Activated T-cell treated with anti-CD3 and anti-CD28 coated beads, Interleukin-2, amount 50 U/mL, for 72 hours (primary cell): ENCODE measurements at regions not wholly inside any gene's neighbourhood (a gene's known extent, or its start where the extent isn't known, plus 50 kb on each side); places are given as distances from the start of the nearest gene placed in this dataset.

Source experiments
- ATAC-seq, 2 donors: fragments of 150-1000 bp; cut with Tn5 transposase; replicated peaks in 1 of 2; 2 replicates each; pipeline ENCODE4 v1.10.0; 2021; ENCODE audit warnings: moderate library complexity in 2 of 2, mild to moderate bottlenecking in 1 of 2
- DNase-seq, 2 donors: peaks; one replicate each; pipeline ENCODE4 v3.0.0; 2021 to 2022; ENCODE audit warnings: mixed read lengths in 1 of 2
- H3K27ac Mint-ChIP-seq: one replicate; pipeline ENCODE4 v1.8.0; 2022; ENCODE audit warnings: mild to moderate bottlenecking, moderate library complexity, mixed read lengths
- H3K27me3 Mint-ChIP-seq: one replicate; pipeline ENCODE4 v1.8.0; 2022; ENCODE audit warnings: low read depth, mixed read lengths
- H3K36me3 Mint-ChIP-seq, 2 donors: one replicate each; pipeline ENCODE4 v1.8.0; 2022; ENCODE audit warnings: mixed read lengths in 2 of 2, mild to moderate bottlenecking in 1 of 2; ENCODE audit not compliant: insufficient read depth in 2 of 2
- H3K4me1 Mint-ChIP-seq: one replicate; pipeline ENCODE4 v1.8.0; 2022; ENCODE audit warnings: low read depth, mixed read lengths
- H3K4me3 Mint-ChIP-seq, 2 donors: one replicate each; pipeline ENCODE4 v1.8.0; 2022; ENCODE audit warnings: mild to moderate bottlenecking in 2 of 2, mixed read lengths in 2 of 2, moderate library complexity in 2 of 2
- H3K9me3 Mint-ChIP-seq, 2 donors: one replicate each; pipeline ENCODE4 v1.8.0; 2022; ENCODE audit warnings: mixed read lengths in 2 of 2

- no peak overlapping the region for H3K4me3 Mint-ChIP-seq
- no peak for ATAC-seq
- H3K4me1 Mint-ChIP-seq, result no peaks in the 10 kb centered on the region
These were observed 295.4 kb upstream of the SPRED2 start for GRCh38 chr2:65727816-65728215.

DNA sequence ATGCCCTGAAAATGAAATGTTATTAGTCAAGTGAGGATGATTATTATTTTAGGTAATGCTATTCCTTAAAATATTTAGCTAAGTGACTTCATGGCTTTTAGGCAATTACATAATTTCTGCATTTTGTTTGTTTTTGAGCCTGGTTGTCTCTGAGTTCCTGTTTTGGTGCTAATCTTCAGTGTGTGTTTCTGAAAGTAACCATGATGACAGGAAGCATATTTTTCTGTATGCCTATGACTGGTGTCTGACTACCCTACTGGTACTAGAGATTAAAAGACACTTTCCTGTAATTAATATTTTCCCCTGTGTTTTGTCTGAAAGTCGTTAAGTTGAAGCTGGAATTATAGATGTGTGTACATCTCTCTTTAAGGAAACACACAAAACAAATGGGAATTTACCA is 295.0 kb upstream of the SPRED2 start:
- Mint-ChIP-seq H3K27me3 (peaks cover 7% of the 10 kb centered on the region), H3K27ac (no peak overlapping the region), H3K9me3 (no peaks in the 10 kb centered on the region), H3K4me3 (no peak overlapping the region), H3K4me1 (no peaks in the 10 kb centered on the region), H3K36me3 (no peaks in the 10 kb centered on the region)
- DNase-seq (no peak), ATAC-seq (no peak)

More at GRCh38 chr2:65727816-65728215, 295.4 kb upstream of the SPRED2 start:
- DNase-seq, result no peak
- H3K27ac Mint-ChIP-seq, result no peak overlapping the region
- H3K9me3 Mint-ChIP-seq, result no peaks in the 10 kb centered on the region
- H3K27me3 Mint-ChIP-seq, result peaks cover 2% of the 10 kb centered on the region
- no peaks in the 10 kb centered on the region for H3K36me3 Mint-ChIP-seq

DNA sequence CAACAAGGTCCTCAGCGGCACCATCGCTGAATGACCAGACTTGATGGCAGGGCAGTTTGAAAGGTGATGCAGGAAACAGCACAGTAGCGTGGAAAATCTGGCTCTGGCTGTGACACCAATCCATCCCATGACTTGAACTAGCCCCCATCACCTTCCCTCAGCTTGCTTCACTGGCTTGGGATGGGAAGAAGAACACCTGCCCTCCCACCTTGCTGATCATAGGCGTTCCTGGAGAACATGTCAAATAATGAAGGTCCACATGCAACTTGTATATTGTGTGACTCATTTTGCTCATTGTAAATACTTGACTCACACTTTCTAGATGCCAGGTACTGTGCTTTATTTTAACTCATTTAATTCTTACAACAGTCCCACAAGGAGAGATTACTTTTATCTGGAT is 292.4 kb upstream of the SPRED2 start:
- Mint-ChIP-seq H3K27ac (no peak overlapping the region), H3K4me1 (no peaks in the 10 kb centered on the region), H3K4me3 (no peak overlapping the region), H3K9me3 (no peaks in the 10 kb centered on the region), H3K36me3 (no peaks in the 10 kb centered on the region), H3K27me3 (peaks cover 10% of the 10 kb centered on the region)
- DNase-seq (no peak), ATAC-seq (no peak)

DNA sequence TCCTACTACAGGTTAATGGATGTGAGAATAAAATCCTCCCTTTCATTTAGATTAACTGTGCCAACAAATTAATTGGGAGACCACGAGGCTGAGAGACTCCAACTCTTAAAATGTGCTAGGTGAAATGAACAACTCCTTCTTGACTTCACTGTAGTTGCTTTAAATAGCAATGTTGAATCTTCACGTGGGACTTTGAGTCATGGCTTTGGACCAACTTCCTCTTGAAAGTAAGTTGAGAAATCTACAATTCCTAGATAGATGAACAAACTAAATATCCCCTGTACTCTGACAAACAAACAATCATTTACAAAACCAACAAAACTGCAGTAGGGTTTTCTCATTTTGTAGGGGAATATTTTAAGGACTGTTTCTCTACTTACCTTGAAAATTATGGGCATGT is 291.9 kb upstream of the SPRED2 start:
- Mint-ChIP-seq H3K9me3 (no peaks in the 10 kb centered on the region), H3K36me3 (no peaks in the 10 kb centered on the region)

GRCh38 chr2:65722028-65722778 is 289.8 kb upstream of the SPRED2 start:
- Mint-ChIP-seq H3K36me3 (no peaks in the 10 kb centered on the region), H3K4me3 (no peak overlapping the region), H3K9me3 (no peaks in the 10 kb centered on the region), H3K4me1 (no peaks in the 10 kb centered on the region), H3K27me3 (peaks cover 10% of the 10 kb centered on the region), H3K27ac (no peak overlapping the region)
- ATAC-seq (no peak), DNase-seq (no peak)

More for the DNA sequence above, 291.9 kb upstream of the SPRED2 start:
- H3K27ac Mint-ChIP-seq, result no peak overlapping the region
- H3K4me3 Mint-ChIP-seq, result no peak overlapping the region
- peaks cover 10% of the 10 kb centered on the region for H3K27me3 Mint-ChIP-seq
- H3K4me1 Mint-ChIP-seq, result no peaks in the 10 kb centered on the region
- ATAC-seq, result no peak
- DNase-seq, result no peak

DNA sequence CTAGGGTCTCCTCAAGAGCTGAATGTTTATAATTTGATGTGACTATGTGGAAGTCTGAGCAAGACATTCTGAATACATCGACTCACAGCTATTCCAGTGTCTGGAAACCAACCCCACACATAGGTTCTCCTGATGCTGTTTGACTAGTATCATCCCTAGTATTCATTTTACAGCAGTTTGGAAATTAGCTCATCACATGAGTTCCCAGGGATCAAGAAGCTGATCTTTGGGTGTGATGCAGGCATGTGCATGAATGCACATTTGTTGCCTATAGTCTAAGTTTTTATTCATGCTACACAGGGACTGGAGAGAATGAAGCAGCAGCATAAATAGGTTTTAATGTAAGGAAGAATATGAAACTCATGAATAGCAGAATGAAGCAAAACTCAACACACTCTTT is 284.3 kb upstream of the SPRED2 start:
- Mint-ChIP-seq H3K27ac (no peak overlapping the region), H3K36me3 (no peaks in the 10 kb centered on the region), H3K4me1 (no peaks in the 10 kb centered on the region), H3K9me3 (no peaks in the 10 kb centered on the region), H3K4me3 (no peak overlapping the region), H3K27me3 (no peaks in the 10 kb centered on the region)
- DNase-seq, result no peak
- ATAC-seq, result no peak

DNA sequence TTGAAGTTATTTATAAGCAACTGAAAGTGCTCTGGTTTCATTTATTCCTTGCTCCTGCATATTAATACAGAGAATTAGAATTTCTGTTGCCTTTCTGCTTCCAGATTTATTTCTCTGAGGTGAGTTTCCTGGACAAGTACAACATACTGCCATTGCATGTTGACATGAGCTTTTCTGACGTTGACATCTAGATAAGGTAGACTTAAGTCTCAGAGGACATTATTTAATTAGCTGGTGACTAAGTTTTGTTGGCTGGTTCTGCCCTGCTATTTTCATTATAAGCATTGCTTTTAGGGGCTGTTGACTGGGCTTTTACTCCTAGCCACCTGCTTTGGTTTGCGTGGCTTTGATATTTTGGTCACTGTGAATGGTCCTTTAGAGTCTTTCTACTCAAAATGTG is 282.9 kb upstream of the SPRED2 start:
- no peak for ATAC-seq
- DNase-seq, result no peak
- no peaks in the 10 kb centered on the region for H3K9me3 Mint-ChIP-seq
- H3K4me3 Mint-ChIP-seq, result no peak overlapping the region
- H3K4me1 Mint-ChIP-seq, result no peaks in the 10 kb centered on the region
- no peak overlapping the region for H3K27ac Mint-ChIP-seq
- H3K36me3 Mint-ChIP-seq, result no peaks in the 10 kb centered on the region
- H3K27me3 Mint-ChIP-seq, result no peaks in the 10 kb centered on the region

DNA sequence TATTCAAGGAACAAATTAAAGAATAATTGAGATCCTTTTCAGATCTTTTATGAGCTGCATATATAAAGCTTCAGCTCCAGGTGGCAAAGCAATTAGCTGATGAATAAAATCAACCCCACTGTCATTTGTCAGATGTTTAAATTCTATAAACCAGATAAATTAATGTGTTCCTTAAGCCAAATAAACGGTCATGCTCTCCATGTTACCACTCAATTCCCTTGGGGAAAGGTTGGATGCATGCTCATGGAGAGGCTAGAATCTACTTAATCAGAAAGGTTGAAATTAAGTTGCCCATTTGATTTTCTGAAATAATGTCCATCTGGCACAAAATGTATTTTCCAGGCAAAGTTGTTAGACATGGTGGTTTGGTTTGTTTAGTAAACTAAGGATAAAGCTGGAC is 282.5 kb upstream of the SPRED2 start:
- no peak for DNase-seq
- no peak for ATAC-seq
- Mint-ChIP-seq H3K4me1 (no peaks in the 10 kb centered on the region), H3K36me3 (no peaks in the 10 kb centered on the region), H3K27me3 (no peaks in the 10 kb centered on the region), H3K4me3 (no peak overlapping the region), H3K27ac (no peak overlapping the region), H3K9me3 (peaks cover 0 to 2% of the 10 kb centered on the region in 2 donors)

DNA sequence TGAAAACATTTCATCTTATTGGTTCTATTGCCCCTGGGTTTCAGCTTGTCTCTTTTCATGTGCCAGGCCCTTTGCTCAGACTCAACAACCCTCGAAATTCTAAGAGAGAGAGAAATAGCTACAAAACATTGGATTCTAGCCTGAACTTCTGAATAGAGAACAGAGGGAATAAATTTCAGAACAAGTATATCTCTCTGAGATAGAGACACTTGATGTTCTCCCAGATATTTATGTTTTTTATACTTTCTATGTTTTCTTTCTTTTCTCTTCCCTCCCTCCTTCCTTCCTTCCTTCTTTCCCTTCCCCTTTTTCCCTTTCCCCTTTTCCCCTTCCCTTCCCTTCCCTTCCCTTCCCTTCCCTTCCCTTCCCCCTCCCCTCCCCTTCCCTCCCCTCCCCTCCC is 279.5 kb upstream of the SPRED2 start:
- Mint-ChIP-seq H3K4me1 (no peaks in the 10 kb centered on the region), H3K36me3 (no peaks in the 10 kb centered on the region), H3K27ac (no peak overlapping the region), H3K9me3 (peaks cover 0 to 6% of the 10 kb centered on the region in 2 donors), H3K27me3 (no peaks in the 10 kb centered on the region), H3K4me3 (no peak overlapping the region)
- ATAC-seq (no peak), DNase-seq (no peak)

- Mint-ChIP-seq H3K4me1 (no peaks in the 10 kb centered on the region), H3K27ac (no peak overlapping the region), H3K27me3 (no peaks in the 10 kb centered on the region), H3K36me3 (no peaks in the 10 kb centered on the region), H3K9me3 (peaks cover 0 to 6% of the 10 kb centered on the region in 2 donors), H3K4me3 (no peak overlapping the region)
- DNase-seq (no peak), ATAC-seq (no peak)
These were observed 278.4 kb upstream of the SPRED2 start for GRCh38 chr2:65710779-65711295.

- Mint-ChIP-seq H3K9me3 (peaks cover 0 to 6% of the 10 kb centered on the region in 2 donors), H3K4me3 (no peak overlapping the region), H3K27me3 (peaks cover 3% of the 10 kb centered on the region), H3K27ac (no peak overlapping the region), H3K4me1 (no peaks in the 10 kb centered on the region), H3K36me3 (no peaks in the 10 kb centered on the region)
- no peak for DNase-seq
- no peak for ATAC-seq
These were observed 278.0 kb upstream of the SPRED2 start for GRCh38 chr2:65710356-65710755.

GRCh38 chr2:65708086-65708485 is 275.7 kb upstream of the SPRED2 start:
- H3K36me3 Mint-ChIP-seq, result no peaks in the 10 kb centered on the region
- no peak overlapping the region for H3K4me3 Mint-ChIP-seq
- ATAC-seq, result no peak
- no peak overlapping the region for H3K27ac Mint-ChIP-seq
- DNase-seq, result no peak
- H3K27me3 Mint-ChIP-seq, result peaks cover 6% of the 10 kb centered on the region
- H3K4me1 Mint-ChIP-seq, result no peaks in the 10 kb centered on the region
- peaks cover 0 to 6% of the 10 kb centered on the region in 2 donors for H3K9me3 Mint-ChIP-seq

GRCh38 chr2:65706411-65706810 is 274.0 kb upstream of the SPRED2 start:
- no peak overlapping the region for H3K27ac Mint-ChIP-seq
- no peaks in the 10 kb centered on the region for H3K4me1 Mint-ChIP-seq
- ATAC-seq (no peak), DNase-seq (no peak)
- no peaks in the 10 kb centered on the region for H3K36me3 Mint-ChIP-seq
- no peak overlapping the region for H3K4me3 Mint-ChIP-seq
- peaks cover 6% of the 10 kb centered on the region for H3K27me3 Mint-ChIP-seq
- peaks cover 0 to 6% of the 10 kb centered on the region in 2 donors for H3K9me3 Mint-ChIP-seq

DNA sequence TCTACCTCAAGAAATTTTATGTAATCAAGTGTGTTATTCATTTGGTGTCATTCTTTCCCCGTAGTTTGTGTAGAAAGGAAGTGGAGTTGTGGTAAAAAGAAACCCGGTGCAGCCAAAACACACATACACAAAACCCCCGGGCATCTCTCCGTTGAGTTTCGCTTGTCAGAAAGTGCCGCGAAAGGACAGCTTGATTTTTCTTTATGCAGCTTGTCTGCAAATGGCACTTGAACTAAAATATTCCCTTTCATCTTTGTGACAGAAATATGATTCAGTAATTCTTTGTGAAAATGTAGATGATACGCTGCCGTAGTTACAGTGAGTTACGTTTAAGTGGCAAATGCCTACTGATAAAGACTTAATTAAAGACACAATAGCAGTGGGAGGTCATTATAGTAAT is 268.8 kb upstream of the SPRED2 start:
- no peaks in the 10 kb centered on the region for H3K36me3 Mint-ChIP-seq
- H3K4me1 Mint-ChIP-seq, result no peaks in the 10 kb centered on the region
- no peak overlapping the region for H3K4me3 Mint-ChIP-seq
- no peak overlapping the region for H3K27ac Mint-ChIP-seq
- H3K9me3 Mint-ChIP-seq, result no peaks in the 10 kb centered on the region
- DNase-seq, result no peak
- H3K27me3 Mint-ChIP-seq, result peaks cover 16% of the 10 kb centered on the region
- no peak for ATAC-seq
